ENCODE measurements at regions not wholly inside any gene's neighbourhood (a gene's known extent, or its start where the extent isn't known, plus 50 kb on each side); places are given as distances from the start of the nearest gene placed in this dataset.

DNA sequence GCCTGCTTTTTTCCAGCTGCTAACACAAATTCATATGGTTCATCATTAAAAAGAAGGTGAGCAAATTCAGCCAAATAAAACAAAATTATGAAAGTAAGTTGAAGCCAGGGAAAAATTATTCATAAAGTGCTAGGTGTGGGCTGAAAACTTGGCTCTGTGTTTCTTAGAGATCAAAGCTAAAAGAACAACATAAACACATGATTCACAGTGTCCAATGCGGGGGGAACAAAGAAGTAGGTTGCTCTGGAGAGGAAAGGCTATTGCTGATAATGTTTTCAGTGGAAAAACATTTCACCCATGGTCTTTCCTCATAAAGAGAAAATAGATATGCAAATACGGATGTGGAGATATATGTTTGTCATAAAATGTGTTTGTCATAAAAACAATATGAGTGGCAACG, 1691.5 kb upstream of the SLC10A2 start:
- no peak for DNase-seq (ENCODE audit: low read depth)

DNA sequence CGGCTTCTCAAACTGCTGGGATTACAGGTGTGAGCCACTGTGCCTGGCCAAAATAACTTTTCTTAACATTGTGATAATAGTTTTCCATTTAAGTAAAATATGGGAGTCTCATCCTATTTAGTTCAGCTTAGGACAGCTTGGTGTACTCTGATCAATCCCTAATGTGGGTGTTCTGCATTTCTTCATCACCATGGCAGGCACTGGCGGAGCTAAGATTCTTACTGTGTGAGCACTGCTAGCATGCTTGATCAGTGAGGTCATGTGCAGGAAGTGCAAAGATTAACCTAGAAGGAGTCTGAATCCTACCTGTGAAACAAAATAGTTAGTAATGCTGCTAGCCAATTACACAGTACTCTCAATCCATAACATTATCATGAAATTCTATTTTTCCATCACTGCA, 1684.2 kb upstream of the SLC10A2 start:
- DNase-seq (ENCODE audit: low read depth): no peak

DNA sequence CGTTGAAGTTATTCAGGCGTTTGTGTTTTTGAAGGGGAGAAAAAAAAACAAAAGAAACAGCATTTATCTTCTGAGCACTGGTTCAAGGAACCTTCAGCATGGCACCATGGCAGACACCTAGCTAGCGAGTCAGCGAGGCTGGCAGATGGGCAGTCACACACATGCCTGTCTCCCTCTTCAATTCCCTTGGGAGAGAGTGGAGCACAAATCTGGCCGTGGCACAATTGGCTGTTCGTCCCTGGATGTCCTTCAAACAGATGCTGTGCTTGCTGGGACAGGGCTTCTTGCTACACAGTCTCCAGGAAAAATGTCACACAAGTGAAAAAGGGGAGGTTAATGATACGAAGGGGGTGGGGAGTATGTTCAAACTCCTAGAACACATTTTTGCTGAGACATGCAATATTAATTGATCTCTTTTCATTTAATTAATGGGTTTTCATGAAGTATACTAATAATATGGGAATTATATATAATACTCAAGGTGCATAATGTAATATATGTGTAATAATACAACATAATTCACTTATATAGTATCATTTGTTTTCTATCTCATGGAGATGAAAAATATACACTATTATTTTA, 1674.5 kb upstream of the SLC10A2 start:
- no peak for DNase-seq (ENCODE audit: low read depth)

DNA sequence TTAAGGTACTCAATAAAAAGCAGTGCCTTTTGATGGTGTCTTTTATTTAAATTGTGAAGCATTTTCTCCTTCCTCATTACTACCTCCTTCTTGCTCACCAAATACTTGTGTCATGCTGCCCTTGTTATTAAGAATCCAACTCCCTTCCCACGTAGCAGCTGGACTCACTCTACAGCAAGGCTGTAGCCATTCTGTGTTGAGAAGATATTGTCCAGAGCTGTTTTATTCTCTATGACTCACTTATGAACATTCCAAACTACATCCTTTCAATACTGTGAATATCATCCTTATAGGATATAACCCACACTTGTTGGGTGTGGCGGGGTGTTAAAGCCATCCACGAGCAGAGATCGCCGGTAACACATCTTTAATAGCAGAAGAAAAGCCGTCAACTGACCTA, 1671.5 kb upstream of the SLC10A2 start:
- DNase-seq (ENCODE audit: low read depth): no peak

DNA sequence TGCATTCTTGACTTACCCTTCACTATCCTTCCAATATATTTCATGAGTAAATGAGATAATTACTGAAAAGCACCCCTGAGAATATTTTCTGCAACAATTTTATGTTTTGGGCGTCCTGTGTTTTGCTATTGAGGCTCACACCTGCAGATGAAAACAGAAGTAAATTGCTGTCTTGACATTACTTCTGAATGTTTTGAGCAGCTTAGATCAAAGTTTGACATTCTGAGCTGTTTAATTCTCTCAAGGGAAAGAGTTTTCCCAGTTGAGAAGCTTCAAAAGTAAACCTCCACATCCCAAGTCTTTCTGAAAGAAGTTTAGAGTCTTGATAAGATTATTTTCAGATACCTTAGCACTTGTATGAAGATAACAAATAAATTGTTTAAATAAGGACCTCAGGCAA, 1667.2 kb upstream of the SLC10A2 start:
- no peak for DNase-seq (ENCODE audit: low read depth)

DNA sequence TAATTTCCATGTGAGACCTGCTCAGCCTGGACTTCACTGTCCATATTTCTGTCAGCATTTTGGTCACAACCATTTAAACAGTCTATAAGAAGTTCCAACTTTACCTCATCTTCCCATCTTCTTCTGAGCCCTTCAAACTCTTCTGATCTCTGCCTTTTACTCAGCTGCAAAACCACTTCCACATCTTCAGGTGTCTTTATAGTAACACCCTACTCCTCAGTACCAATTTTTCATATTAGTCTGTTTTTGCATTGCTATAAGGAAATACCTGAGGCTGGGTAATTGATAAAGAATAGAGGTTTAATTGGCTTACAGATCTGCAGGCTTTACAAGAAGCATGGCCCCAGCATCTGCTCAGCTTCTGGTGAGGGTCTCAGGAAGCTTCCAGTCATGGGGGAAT, 1648.9 kb upstream of the SLC10A2 start:
- no peak for DNase-seq (ENCODE audit: low read depth)

DNA sequence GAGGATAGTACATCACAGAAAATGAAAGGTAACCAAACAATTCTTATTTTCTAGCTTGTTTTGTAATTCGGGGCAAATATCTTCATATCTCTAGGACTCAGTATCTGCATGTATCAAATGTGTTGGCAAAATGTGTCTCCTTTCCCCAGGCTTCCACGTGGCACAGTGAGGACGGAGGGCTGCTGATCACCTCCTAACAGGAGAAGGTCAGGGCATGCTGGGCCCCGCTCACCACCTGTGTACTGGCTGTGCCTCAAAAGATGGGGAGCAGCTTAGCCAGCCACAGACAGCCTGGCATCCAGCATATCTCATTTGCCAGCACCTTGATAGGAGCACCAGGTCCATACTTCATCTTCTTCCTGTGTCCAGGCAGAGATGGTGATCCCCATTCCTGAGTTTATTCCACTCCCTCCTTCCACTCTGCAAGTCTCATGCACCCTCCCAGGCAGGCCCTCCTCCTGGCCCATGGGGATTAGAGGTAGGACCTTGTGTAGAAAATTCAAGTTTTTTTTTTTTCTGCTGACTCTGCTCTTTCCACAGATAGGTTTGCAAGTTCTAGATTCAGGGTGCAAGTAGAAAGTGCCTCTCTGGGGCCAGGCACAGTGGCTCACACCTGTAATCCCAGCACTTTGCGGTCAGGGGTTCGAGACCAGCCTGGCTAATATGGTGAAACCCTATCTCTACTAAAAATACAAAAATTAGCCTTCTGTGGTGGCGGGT, 1639.0 kb upstream of the SLC10A2 start:
- DNase-seq (ENCODE audit: low read depth): no peak

DNA sequence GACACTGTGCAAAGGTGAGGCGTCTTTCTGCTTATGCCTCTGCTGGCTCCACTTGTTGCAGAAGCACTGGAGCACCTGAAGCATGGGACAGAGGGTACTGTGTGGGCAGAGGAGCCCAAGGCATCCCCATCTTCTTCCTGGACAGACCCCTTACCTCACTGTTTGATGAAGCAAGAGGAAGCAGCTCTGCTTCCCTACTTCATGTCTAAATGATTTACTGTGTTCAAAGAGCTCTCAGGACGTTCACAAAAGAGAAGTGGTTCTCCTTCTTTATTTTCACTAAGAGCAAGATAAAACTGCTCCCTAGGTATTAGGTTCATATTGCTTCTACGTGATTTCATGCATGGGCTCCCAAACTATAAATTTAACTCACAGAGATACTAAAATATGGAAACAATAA, 1635.4 kb upstream of the SLC10A2 start:
- no peak for DNase-seq (ENCODE audit: low read depth)

DNA sequence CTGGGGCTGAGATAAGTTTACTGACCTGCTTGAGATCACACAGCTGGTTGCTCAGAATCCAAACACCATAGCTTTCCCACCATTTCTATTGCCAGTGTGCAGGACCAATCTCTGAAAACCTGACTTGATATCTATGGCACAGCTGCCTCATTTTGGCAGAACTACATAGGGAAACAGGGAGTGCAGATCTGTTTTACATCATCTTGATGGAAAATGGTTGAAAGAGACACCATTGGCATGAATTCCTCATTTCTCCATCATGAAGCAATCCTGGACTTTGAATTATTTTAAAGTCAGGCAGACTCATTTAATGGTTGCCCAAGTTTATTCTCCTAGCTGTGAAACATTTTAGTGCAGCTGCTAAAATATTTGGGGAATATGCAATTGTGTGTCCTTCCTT, 1628.2 kb upstream of the SLC10A2 start:
- no peak for DNase-seq (ENCODE audit: low read depth)

DNA sequence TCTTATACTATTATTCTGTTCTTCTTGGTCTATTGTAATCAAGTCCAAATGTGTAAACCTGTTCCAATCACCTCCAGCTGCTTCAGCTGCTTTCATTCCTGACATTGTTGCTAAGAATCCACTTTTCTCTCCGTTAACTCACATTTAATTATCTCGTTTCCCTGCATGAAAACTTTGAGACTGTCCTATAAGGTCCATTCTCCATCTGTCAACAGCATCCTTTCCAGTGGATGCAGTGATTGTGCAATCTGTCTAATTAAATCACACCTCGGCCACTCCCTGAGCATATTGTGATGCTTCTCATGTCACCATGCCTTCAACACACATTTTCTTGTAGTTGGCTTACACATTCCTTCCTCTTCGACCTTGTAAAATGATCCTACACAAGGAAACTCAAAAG, 1626.9 kb upstream of the SLC10A2 start:
- DNase-seq (ENCODE audit: low read depth): no peak

DNA sequence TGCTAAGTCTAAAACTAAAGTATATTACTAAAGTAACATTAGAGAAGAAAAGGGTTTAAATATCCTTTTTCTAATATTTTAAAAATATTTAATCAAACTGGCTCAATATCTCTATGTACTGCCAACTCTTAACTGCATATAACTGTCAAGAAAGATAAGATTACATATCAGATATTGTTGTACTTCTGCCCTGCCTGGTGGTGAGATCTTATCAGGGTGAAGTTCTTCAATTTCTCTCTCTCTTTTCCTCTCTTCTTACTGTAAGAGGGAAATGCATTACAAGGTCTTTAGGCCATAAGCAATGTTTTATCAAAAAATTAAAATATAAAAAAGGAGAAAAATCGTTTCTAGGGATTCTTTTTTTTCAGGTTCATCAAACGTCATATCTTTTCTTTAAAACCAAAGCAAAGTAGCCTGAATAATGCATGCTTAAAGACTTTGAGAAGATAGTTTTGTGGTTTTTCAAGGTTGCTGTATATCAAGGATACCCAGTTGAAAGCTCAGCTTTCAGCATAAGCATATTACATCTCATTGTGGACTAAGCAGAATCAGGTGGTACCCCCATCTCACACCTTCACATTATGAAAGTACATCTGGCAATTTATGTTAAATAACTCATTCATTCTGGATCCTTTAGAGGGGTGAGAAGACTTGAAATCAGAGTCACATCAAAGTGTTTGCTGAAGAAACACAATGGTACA, 1625.7 kb upstream of the SLC10A2 start:
- no peak for DNase-seq (ENCODE audit: low read depth)

DNA sequence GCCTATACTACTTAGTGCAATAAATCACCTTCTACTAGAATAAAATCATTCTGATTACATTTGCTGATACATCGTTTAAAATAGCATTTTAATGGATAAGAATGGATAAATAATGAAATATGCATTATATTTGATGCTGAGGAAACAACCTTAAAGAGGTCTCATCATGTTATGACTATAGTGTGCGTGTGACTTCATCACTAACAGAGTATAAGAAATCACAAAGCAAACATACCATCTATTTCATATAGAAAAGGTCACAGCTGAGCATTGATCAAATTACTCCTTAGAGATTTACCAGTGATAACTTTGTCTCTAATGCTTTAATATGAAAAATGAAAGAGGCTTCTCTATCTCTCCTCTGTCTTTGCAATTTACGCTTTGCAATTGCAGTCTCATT, 1620.3 kb upstream of the SLC10A2 start:
- DNase-seq (ENCODE audit: low read depth): no peak

DNA sequence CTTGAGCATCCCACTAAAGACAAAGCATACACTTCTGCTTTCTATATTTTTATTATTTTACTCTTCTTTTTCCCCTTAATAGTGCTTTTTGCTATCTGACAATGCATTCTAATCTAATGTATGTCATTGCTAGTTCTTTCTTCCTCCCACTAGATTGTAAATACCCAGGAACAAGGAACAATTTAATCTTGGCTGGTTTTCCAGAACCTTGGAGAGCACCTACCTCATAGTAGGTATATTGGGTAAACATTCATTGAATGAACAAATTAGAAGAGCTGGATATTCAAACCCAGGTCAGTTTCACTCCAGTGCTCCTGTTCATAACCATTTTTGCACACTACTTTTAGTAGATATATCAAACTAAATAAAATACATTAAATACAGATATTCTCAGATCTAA, 1617.6 kb upstream of the SLC10A2 start:
- no peak for DNase-seq (ENCODE audit: low read depth)

DNA sequence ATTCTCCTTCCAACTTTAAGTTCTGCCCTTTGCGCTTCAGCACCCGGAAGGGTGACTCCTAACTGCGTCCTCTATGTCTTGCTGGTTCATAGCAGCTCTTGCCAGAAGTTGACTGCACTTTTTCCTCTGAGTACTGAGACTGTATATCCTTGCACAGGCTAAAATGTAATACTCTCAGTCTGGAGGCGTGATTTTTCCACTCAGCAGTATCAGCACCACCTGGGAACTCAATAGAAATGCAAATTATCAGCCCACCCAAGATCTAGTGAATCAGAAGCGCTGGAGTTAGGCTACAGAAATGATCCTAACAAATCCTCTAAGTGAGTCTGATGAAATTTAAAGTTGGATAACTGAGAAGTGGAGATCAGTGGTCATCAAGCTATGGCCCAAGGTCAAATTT, 1611.9 kb upstream of the SLC10A2 start:
- DNase-seq (ENCODE audit: low read depth): no peak

DNA sequence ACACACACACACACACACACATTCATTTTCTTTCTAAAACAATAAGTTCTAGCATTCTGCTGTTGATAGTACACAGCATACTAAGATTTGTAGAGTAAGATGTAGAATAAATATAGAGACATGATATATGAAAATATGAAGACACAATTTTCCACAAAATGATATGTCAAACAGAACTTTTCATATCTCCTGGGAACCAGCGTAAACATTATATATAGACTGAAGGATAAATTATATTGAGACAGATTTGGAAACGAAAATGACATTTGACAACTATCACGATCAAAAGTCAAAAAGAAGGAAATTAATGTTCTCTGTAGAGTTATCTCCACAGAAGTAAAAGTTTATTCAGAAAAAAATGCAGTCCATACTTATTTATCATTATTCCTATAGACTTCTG, 1605.7 kb upstream of the SLC10A2 start:
- DNase-seq (ENCODE audit: low read depth): no peak

DNA sequence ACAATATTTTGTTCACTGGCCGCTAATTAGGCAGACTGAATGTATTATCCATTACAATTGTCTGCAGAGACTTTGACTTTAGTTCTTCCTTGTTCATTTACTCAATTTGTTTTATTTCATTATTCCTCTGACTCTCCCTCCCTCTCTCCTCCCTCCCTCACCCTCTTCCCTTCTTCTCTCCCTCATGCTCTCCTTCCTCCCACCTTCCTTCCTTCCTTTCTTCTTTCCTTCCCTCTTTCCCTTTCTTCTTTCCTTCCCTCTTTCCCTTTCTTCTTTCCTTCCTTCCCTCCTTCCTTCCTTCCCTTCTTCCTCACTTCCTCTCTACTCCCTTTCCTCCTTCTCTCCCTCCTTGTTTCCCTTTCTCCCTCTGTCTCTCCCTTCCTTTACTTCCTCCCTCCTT, 1591.0 kb upstream of the SLC10A2 start:
- DNase-seq (ENCODE audit: low read depth): no peak

DNA sequence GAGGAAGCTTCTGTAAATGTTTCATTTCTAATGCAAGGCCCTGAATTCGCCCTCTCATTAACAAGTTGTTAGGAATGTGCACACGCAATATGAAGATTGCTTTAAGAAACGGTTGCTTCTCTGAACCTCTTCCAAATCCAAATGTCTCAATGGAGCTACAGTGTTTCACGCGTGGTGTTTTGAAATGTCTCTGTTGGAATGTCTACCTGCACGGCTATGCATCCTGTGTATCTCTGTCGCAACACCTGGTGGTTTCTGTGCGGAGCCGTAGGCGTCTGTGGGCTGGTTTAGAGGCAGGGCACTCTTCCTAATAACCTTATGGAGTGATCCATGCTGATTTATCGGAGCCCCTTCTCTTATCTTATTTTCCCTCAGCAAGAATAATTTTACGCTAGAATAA, 1584.2 kb upstream of the SLC10A2 start:
- DNase-seq (ENCODE audit: low read depth): no peak

DNA sequence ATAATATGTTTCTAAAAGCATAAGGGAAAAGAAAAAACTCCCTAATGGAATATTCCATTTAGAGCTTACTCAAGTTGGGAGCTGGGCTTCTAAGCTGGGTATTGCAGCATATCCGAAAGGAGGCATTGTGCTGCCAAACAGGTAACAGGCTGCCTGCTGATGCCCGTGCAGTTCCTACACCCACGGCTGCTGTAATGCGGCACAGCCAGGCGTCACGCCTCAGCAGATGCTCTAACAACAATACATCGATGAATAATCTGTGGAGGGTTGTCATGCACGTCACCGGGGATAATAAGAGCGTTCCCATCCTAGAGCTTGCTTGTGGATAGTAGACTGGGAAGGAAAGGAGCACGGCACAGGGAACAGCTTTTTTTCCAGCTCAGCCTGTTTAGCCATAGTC, 1582.1 kb upstream of the SLC10A2 start:
- DNase-seq (ENCODE audit: low read depth): no peak

DNA sequence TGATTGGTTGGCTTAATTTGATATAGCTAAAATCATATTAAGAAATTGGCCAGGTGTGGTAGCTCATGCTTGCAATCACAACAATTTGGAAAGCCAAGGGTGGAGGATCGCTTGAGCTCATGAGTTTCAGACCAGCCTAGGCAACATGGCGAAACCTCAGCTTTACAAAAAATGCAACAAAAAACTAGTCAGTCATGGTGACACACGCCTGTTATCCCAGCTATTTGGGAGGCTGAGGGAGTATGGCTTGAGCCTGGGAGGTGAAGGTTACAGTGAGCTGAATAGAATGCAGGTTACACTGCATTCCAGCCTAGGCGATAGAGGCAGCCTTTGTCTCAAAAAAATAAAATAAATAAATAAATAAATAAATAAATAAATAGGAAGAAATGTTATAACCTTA, 1579.6 kb upstream of the SLC10A2 start:
- no peak for DNase-seq (ENCODE audit: low read depth)

DNA sequence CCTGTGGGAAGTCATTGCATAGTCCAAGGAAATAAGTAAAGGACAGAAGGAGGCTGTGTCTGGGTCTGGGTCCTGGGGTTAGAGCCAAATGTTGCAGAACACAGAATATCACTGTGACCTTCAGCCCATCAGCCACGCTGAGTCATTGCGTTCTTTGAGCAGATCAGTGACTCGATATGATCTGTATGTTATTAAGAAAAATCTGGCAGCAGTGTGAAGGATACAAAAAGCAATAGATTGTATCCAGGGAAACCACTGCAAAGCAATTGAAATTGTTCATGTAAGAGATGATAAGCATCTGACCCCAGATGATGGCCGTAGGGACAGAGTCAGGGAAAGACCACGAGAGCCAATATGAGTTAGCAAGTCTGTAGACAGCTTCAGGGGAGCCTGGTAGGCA, 1575.1 kb upstream of the SLC10A2 start:
- DNase-seq (ENCODE audit: low read depth): no peak

DNA sequence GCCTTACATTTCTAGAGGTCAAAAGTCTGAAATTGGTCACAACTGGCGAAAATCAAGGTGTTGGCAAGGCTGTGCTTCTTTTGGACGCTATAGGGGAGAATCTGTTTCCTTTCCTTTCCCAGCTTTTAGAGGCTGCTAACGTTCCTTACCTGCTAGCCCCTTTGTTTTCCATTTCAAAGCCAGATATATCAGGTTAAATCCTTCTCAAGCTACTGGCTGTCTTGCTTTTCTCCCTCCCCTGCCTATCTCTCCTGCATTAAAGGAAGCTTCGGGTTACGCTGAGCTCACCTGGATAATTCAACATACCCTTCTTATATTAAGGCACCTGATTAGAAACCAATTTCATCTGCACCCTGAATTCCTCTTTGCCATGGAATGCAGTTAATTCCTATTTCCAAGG, 1569.7 kb upstream of the SLC10A2 start:
- no peak for DNase-seq (ENCODE audit: low read depth)

DNA sequence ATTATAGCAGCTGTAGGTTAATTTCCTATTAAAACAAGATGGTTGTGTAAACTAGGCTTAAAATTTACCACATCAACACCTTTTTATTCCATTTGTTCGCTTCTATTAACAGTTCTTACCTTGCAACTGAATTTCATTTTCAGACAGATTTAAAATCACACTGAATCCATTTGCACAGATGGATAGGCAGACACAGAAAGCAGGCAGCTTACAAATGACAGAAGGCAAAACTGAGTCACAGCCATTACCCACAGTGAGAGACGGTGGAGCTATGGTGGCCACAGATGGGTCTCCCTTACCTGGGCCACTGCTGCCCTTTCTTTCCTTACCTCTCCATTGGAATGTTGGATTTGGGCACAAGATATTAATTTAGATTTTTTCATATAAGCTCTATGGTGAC, 1567.8 kb upstream of the SLC10A2 start:
- no peak for DNase-seq (ENCODE audit: low read depth)

DNA sequence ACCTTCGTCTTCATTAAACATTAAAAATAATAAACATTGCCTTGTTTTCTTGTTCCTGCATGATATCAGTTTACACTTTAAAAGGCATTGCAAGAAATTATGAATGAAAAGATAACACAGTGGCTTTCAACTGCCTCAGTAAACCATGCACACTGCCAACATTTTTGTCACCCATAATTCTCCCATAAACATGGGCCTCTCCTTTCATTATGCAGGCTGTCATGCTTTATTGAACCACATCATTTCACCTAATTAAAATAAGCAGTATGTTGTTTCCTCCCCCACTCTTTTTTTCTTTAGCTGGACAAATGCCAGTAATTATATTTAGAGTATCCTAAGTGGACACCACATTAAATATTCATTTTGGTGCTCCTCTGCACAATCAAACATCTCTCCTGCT, 1566.5 kb upstream of the SLC10A2 start:
- DNase-seq (ENCODE audit: low read depth): no peak

DNA sequence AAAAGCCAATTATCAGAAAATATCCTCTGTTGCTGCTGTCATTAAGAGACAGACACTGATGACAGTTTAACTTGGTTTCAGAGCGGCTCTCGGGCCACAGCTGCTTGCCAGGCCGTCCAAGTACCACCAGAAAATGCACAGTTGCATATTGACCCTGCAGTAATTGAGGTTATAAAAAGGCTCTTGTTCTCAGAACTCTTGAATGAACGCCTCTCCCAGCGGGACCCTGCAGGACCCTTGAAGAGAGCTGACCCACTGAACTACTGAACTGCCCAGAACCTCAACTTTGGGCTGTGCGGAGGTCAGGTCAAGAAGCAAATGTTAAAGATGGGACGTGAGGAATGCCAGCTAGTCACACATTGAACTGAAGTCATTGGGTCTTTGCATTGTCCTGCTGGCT, 1559.0 kb upstream of the SLC10A2 start:
- no peak for DNase-seq (ENCODE audit: low read depth)

All from stimulated activated CD8-positive, alpha-beta memory T cell treated with anti-CD3 and anti-CD28 coated beads, Interleukin-4, amount 100 ng/mL, for 24 hours (primary cell).